Osteoblast (primary cell): ENCODE measurements at regions not wholly inside any gene's neighbourhood (a gene's known extent, or its start where the extent isn't known, plus 50 kb on each side); places are given as distances from the start of the nearest gene placed in this dataset.

Experiments
- DNase-seq: peaks from one replicate; pipeline ENCODE4 v3.0.0; 2011; ENCODE audit warnings: low spot score, mixed read lengths; ENCODE audit not compliant: insufficient read length; ENCODE audit errors: missing footprints
- H2AFZ ChIP-seq: 2 replicates; pipeline ENCODE4 v1.6.0; 2011; ENCODE audit warnings: mild to moderate bottlenecking, low read length
- H3K27ac ChIP-seq: 2 replicates; pipeline ENCODE4 v1.5.1; 2011; ENCODE audit warnings: mild to moderate bottlenecking, low read depth, low read length, moderate library complexity
- H3K27me3 ChIP-seq: 2 replicates; pipeline ENCODE4 v1.6.0; 2012; ENCODE audit warnings: mild to moderate bottlenecking, control low read depth, inconsistent platforms, low read length, moderate library complexity; ENCODE audit not compliant: insufficient read depth
- H3K36me3 ChIP-seq: 2 replicates; pipeline ENCODE4 v1.5.1; 2011; ENCODE audit warnings: mild to moderate bottlenecking, low read length, control low read depth, moderate library complexity; ENCODE audit not compliant: insufficient read depth
- H3K4me1 ChIP-seq: 2 replicates; pipeline ENCODE4 v1.5.1; 2011; ENCODE audit warnings: mild to moderate bottlenecking, low read length, control low read depth, moderate library complexity; ENCODE audit not compliant: insufficient read depth
- H3K4me2 ChIP-seq: 2 replicates; pipeline ENCODE4 v1.6.0; 2011; ENCODE audit warnings: mild to moderate bottlenecking, low read length; ENCODE audit not compliant: insufficient read depth
- H3K4me3 ChIP-seq: fragments of 200-600 bp; sonication (generic); 3 replicates; pipeline ENCODE4 v1.5.1; 2012; ENCODE audit warnings: mild to moderate bottlenecking, low read length, inconsistent platforms; ENCODE audit not compliant: insufficient read depth
- H3K79me2 ChIP-seq: 2 replicates; pipeline ENCODE4 v1.6.0; 2012; ENCODE audit warnings: mild to moderate bottlenecking, low read length, control low read depth, inconsistent platforms; ENCODE audit not compliant: insufficient read depth
- H3K9me3 ChIP-seq: 2 replicates; pipeline ENCODE4 v1.5.1; 2011; ENCODE audit warnings: low read depth, low read length, control low read depth
- H4K20me1 ChIP-seq: 2 replicates; pipeline ENCODE4 v1.6.0; 2012; ENCODE audit warnings: mild to moderate bottlenecking, low read length, control low read depth; ENCODE audit not compliant: insufficient read depth
- CTCF ChIP-seq: IDR thresholded peaks from 2 replicates; pipeline ENCODE4 v1.5.1; 2011; ENCODE audit warnings: mild to moderate bottlenecking, low read depth, low read length, moderate library complexity; ENCODE audit errors: extremely low read depth

- no peak for DNase-seq
- H3K79me2 ChIP-seq: no peaks in the 10 kb centered on the region
- no peak for TF ChIP-seq CTCF
- peaks cover 12% of the 10 kb centered on the region for H3K4me1 ChIP-seq
- no peak overlapping the region for H3K4me3 ChIP-seq
- H3K4me2 ChIP-seq: no peak overlapping the region
- no peak overlapping the region for H3K27ac ChIP-seq
- no peaks in the 10 kb centered on the region for H3K36me3 ChIP-seq
- no peaks in the 10 kb centered on the region for H3K9me3 ChIP-seq
- H4K20me1 ChIP-seq: no peaks in the 10 kb centered on the region
- H3K27me3 ChIP-seq: no peaks in the 10 kb centered on the region
- no peak overlapping the region for H2AFZ ChIP-seq
These were observed 74.7 kb upstream of the IRX3 start for GRCh38 chr16:54361246-54361645.

- DNase-seq: no peak
- Histone ChIP-seq H3K27me3 (no peaks in the 10 kb centered on the region), H3K4me3 (peak overlapping the region; percentile 65), H4K20me1 (no peaks in the 10 kb centered on the region), H3K9me3 (no peaks in the 10 kb centered on the region), H3K4me1 (peaks cover 18% of the 10 kb centered on the region), H3K36me3 (no peaks in the 10 kb centered on the region), H3K79me2 (no peaks in the 10 kb centered on the region), H3K27ac (no peak overlapping the region), H3K4me2 (peak overlapping the region; percentile 81), H2AFZ (peak overlapping the region; percentile 73)
- TF ChIP-seq CTCF: no peak
These were observed 74.1 kb upstream of the IRX3 start for GRCh38 chr16:54360681-54361080.

- Histone ChIP-seq H3K4me2 (no peak overlapping the region), H3K79me2 (no peaks in the 10 kb centered on the region), H3K27ac (no peak overlapping the region), H3K4me1 (peaks cover 22% of the 10 kb centered on the region), H2AFZ (no peak overlapping the region), H3K27me3 (no peaks in the 10 kb centered on the region), H3K4me3 (no peak overlapping the region), H3K9me3 (peaks cover 4% of the 10 kb centered on the region), H3K36me3 (no peaks in the 10 kb centered on the region), H4K20me1 (no peaks in the 10 kb centered on the region)
- TF ChIP-seq CTCF: no peak
- no peak for DNase-seq
These were observed 73.0 kb upstream of the IRX3 start for GRCh38 chr16:54359555-54359954.

- H3K4me1 ChIP-seq: peaks cover 22% of the 10 kb centered on the region
- no peak for TF ChIP-seq CTCF
- no peak overlapping the region for H3K27ac ChIP-seq
- H3K9me3 ChIP-seq: peaks cover 8% of the 10 kb centered on the region
- no peak overlapping the region for H3K4me3 ChIP-seq
- H4K20me1 ChIP-seq: no peaks in the 10 kb centered on the region
- H3K27me3 ChIP-seq: no peaks in the 10 kb centered on the region
- DNase-seq: no peak
- no peak overlapping the region for H2AFZ ChIP-seq
- H3K4me2 ChIP-seq: no peak overlapping the region
- H3K36me3 ChIP-seq: no peaks in the 10 kb centered on the region
- no peaks in the 10 kb centered on the region for H3K79me2 ChIP-seq
These were observed 72.5 kb upstream of the IRX3 start for GRCh38 chr16:54359081-54359480.
